AG10803 (cell line): ENCODE measurements at regions not wholly inside any gene's neighbourhood (a gene's known extent, or its start where the extent isn't known, plus 50 kb on each side); places are given as distances from the start of the nearest gene placed in this dataset.

Experiments
- DNase-seq: peaks from one replicate; pipeline ENCODE4 v3.0.0; 2010; ENCODE audit warnings: low read depth
- H3K4me3 ChIP-seq: 2 replicates; pipeline ENCODE4 v1.5.1; 2011; ENCODE audit warnings: mild to moderate bottlenecking, low read length, control low read depth
- CTCF ChIP-seq: conservative IDR thresholded peaks from 2 replicates; pipeline ENCODE4 v1.5.1; 2011; ENCODE audit warnings: mild to moderate bottlenecking, low read length, control low read depth, inconsistent platforms

DNA sequence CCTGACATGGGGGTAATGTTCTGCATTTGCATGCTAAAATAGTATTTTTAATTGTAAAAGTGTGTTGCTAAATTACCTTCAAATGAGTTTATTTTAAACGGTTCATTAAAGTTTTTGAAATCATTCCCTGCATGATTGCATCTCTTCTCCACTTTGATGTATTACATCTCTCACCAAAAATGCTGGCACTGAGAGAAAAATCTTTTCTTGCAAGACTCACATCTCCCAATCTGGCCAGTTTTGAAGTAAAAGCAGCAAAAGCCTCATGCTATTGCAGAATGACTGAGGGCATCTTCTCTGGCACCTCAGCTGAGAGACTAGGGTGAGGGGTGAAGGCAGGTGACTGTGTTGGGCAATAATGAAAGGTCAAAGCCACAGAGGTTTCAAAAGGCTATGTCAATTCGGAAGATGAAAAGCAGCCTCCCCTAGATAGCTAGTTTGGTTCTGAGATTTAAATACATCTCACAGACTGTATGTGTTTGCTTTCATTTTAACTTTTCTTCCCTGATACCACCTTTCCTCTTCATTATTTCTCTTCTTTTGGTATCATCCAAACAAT lies 292.2 kb upstream of the RAG2 start:
- DNase-seq = no peak
- no peak overlapping the region for H3K4me3 ChIP-seq
- TF ChIP-seq CTCF = no peak

GRCh38 chr11:36885154-36885553 lies 287.1 kb upstream of the RAG2 start:
- no peak overlapping the region for H3K4me3 ChIP-seq
- no peak for DNase-seq
- TF ChIP-seq CTCF = no peak

- TF ChIP-seq CTCF = no peak
- H3K4me3 ChIP-seq = no peak overlapping the region
- DNase-seq = no peak
Observed at GRCh38 chr11:36878737-36879136, 280.7 kb upstream of the RAG2 start.

- DNase-seq = no peak
- H3K4me3 ChIP-seq = no peak overlapping the region
- TF ChIP-seq CTCF = no peak
Observed at GRCh38 chr11:36877149-36877548, 279.1 kb upstream of the RAG2 start.

DNA sequence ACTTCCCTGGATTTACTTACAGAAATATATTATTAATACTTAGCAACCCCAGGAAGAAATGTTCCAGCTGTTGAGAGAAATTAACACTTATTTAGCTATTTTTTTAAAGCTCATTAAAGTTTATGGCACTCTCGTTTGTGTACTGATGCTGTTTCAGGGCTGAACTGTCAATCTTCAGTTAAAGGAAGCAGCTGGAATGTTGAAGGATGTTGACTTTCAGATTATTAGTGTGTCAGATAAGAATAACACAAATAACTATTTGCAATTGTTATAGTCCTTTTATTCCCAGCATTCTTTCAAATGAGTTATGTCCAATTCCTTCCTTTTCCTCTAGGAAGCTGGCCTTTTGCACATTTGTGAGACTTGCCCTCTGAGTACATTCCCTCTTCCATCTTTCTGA lies 278.2 kb upstream of the RAG2 start:
- TF ChIP-seq CTCF = no peak
- H3K4me3 ChIP-seq = no peak overlapping the region
- no peak for DNase-seq

GRCh38 chr11:36874291-36874690 lies 276.3 kb upstream of the RAG2 start:
- TF ChIP-seq CTCF = no peak
- H3K4me3 ChIP-seq = no peak overlapping the region
- no peak for DNase-seq

- H3K4me3 ChIP-seq = no peak overlapping the region
- DNase-seq = no peak
- no peak for TF ChIP-seq CTCF
Observed at GRCh38 chr11:36870361-36870760, 272.3 kb upstream of the RAG2 start.
